ENCODE measurements at regions not wholly inside any gene's neighbourhood (a gene's known extent, or its start where the extent isn't known, plus 50 kb on each side); places are given as distances from the start of the nearest gene placed in this dataset.
A peak's percentile ranks its signal among the peaks of the same experiment; 100 is the strongest.

GRCh38 chr10:113261161-113261560 lies 291.7 kb upstream of the HABP2 start:
- no peak for DNase-seq

- DNase-seq = no peak
Observed at GRCh38 chr10:113261611-113262091, 291.2 kb upstream of the HABP2 start.

- DNase-seq = no peak
Observed at GRCh38 chr10:113263056-113263455, 289.8 kb upstream of the HABP2 start.

- DNase-seq = no peak
Observed at GRCh38 chr10:113264333-113265131, 288.3 kb upstream of the HABP2 start.

- DNase-seq = no peak
Observed at GRCh38 chr10:113266147-113266546, 286.7 kb upstream of the HABP2 start.

- no peak for DNase-seq
Observed at GRCh38 chr10:113267619-113268562, 285.0 kb upstream of the HABP2 start.

- DNase-seq = no peak
Observed at GRCh38 chr10:113269333-113269732, 283.5 kb upstream of the HABP2 start.

GRCh38 chr10:113272511-113272910 lies 280.3 kb upstream of the HABP2 start:
- no peak for DNase-seq

- peak in 1 of 2 donors; percentile 17 for DNase-seq
Observed at GRCh38 chr10:113273181-113274163, 279.4 kb upstream of the HABP2 start.

- no peak for DNase-seq
Observed at GRCh38 chr10:113274176-113274829, 278.6 kb upstream of the HABP2 start.

GRCh38 chr10:113278221-113278620 lies 274.6 kb upstream of the HABP2 start:
- no peak for DNase-seq

GRCh38 chr10:113278664-113279063 lies 274.2 kb upstream of the HABP2 start:
- no peak for DNase-seq

- no peak for DNase-seq
Observed at GRCh38 chr10:113279262-113279661, 273.6 kb upstream of the HABP2 start.

GRCh38 chr10:113282564-113282963 lies 270.3 kb upstream of the HABP2 start:
- no peak for DNase-seq

GRCh38 chr10:113283189-113283588 lies 269.7 kb upstream of the HABP2 start:
- DNase-seq = no peak

- no peak for DNase-seq
Observed at GRCh38 chr10:113284635-113285034, 268.2 kb upstream of the HABP2 start.

- DNase-seq = no peak
Observed at GRCh38 chr10:113285305-113285704, 267.5 kb upstream of the HABP2 start.

GRCh38 chr10:113287592-113287991 lies 265.3 kb upstream of the HABP2 start:
- no peak for DNase-seq

GRCh38 chr10:113290137-113290536 lies 262.7 kb upstream of the HABP2 start:
- DNase-seq = no peak

GRCh38 chr10:113291413-113291812 lies 261.4 kb upstream of the HABP2 start:
- no peak for DNase-seq

GRCh38 chr10:113292086-113292485 lies 260.8 kb upstream of the HABP2 start:
- DNase-seq = no peak

GRCh38 chr10:113292743-113293142 lies 260.1 kb upstream of the HABP2 start:
- no peak for DNase-seq
